GM21576 (cell line): ENCODE measurements at regions not wholly inside any gene's neighbourhood (a gene's known extent, or its start where the extent isn't known, plus 50 kb on each side); places are given as distances from the start of the nearest gene placed in this dataset.
"Not testable (repeated sequence)": the region's sequence is repeated elsewhere in the genome, so short reads cannot be mapped to it uniquely, and the experiment has no call there.

Source experiments
- ATAC-seq: cut with Tn5 transposase; IDR thresholded peaks from one replicate; pipeline ENCODE4 v1.9.1; 2021; ENCODE audit warnings: mild to moderate bottlenecking, moderate library complexity; ENCODE audit not compliant: unreplicated experiment

DNA sequence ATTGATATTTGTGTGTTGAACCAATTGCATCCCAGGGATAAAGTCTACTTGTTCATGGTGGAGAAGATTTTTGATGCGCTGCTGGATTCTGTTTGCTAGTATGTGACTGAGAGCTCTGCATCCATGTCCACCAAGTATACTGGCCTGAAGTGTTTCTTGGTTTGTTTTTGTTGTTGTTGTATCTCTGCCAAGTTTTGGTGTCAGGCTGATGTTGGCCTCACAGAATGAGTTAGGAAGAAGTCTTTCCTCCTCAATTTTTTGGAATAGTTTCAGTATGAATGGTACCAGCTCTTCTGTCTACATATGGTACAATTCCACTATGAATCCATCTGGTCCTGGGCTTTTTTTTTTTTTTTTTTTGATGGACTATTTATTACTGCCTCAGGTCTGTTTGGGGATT, 50.9 kb upstream of the OSTN start:
- no peak for ATAC-seq

DNA sequence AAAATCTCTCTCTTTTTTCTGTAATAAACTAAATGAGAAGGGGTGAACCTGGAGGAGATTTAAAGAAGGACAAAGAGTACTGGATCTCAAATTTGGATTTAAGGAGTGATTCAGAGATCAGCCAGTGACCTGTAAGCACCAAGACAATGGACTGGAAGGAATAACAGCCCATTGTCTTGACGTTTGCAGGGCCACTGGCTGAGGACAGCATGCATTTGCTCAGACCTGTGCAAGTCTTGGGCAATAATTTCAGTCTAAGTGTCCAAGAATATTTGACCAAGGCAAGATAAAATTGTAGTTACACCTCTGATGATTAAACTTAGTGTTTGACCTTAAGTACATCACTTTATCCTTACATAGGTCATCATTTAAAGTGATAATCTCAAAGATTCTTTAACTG, 55.8 kb upstream of the OSTN start:
- ATAC-seq = no peak

DNA sequence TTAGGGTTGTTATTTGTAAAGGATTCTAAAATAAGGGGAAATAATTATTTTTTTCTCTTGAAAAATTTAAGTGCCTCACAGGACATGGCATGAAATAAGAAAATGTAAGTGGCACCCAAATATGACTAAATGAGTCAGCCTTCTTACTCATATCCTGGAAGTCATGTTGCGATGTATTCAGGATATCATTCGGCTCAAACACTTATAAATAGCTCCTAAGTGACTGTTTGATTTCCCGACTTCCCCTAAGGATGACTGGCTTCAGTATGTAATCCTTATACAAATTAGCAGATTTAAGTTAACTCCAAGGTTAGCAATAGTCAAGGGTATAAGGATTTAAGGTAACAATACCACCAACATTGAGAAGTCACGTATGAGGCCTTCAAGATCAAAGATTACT, 57.3 kb upstream of the OSTN start:
- no peak for ATAC-seq

DNA sequence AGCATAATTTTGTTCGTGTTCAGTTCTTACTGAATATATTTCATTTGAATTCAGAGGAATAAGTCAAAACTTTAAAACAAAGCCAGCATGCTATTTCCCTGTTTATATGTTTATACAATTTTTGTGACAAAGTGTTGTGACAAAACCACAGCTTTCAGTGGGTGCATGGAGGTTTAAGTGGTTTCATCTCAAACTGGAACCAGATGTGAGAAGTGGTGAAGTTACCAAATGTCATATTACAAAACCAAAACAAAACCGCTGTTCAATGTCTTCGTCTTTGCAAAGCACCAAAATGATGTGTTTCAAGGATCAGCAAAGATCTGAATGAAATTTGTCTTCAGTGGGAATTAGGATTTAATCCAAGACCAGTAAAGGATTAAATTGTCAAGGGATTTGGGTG, 59.3 kb upstream of the OSTN start:
- peak; percentile 53 for ATAC-seq

DNA sequence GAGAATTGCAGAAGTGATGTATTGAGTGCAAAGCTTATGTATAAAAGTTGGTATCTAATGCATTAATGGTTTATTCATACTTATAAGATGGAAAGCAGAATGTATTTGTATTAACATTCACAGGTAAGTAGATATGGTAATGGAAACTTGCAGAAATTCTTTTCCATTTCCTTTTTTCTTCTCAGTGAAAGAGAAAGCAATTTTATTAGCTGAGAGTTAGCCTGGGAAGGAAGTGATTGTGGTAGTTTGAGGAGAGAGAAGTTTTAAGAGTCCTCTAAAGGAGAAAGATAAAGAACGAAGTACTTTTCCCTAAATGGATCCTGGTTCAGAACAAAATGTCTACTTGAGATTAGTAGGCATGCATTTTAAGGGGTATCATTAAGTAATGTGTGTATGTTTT, 60.1 kb upstream of the OSTN start:
- peak; percentile 40 for ATAC-seq

DNA sequence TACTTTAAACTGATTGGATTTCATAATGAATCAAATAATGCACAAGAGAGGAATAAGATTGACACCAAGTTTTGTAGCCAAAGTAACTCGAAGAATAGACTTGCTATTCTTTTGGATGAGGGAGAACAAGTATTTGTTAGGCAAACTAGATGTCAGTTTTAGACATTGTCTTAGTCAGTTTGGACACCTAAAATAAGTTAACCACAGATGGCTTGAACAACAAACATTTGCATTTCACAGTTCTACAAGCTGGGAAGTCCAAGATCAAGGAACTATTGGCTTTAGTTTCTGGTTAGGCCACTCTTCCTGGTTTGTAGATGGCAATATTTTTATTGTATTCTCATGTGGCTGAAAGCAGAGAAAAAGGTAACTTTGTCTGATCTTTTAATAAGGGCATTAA, 61.3 kb upstream of the OSTN start:
- no peak for ATAC-seq

DNA sequence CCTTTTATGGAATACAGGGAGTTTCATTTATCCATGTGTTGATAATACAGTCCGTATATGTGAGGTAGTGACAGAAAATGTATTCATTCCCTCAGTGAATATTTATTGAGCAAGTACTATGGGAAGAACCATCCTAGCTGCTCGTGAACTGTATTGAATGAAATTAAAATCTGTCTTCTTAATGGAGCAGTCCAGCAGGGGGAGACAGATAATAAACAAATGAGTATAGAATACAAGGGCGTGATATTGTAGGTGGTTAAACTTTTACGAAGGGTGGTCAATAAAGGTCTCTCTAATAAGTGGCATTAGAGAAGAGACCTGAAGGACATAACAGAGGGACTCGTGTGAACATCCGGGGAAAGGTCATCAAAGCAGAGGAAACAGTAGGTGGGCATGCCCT, 62.7 kb upstream of the OSTN start:
- no peak for ATAC-seq

DNA sequence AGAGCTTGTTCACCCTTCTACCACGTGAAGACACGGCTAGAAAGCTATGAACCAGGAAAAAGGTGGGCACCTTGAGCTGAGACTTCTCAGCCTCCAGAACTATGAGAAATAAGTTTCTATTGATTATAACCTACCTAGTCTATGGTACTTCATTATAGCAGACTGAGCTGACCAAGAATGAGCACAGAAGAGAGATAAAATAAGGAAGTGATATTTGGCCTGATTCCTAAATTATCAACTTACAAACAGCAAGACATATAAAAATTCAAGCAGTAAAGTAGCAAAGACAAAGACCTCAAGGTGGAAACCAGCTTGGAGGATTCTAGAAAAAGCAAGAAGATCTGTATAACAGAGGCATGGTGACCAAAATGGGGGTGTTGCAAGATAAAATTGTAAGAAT, 63.9 kb upstream of the OSTN start:
- no peak for ATAC-seq

DNA sequence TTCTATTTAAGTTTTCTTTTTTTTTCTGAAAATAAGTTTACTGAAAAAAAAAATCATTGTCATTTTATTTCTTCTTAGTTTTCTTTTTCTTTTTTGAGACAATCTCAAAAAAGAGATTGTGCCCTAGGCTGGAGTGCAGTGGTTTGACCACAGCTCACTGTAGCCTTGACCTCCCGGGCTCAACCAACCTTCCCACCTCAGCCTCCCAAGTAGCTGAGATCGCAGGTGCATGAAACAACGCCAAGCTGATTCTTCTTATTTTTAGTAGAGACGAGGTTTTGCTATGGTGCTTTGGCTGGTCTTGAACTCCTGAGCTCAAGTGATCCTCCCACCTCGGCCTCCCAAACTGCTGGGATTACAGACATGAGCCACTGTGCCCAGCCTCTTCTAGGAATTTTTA, 65.7 kb upstream of the OSTN start:
- ATAC-seq = no peak

DNA sequence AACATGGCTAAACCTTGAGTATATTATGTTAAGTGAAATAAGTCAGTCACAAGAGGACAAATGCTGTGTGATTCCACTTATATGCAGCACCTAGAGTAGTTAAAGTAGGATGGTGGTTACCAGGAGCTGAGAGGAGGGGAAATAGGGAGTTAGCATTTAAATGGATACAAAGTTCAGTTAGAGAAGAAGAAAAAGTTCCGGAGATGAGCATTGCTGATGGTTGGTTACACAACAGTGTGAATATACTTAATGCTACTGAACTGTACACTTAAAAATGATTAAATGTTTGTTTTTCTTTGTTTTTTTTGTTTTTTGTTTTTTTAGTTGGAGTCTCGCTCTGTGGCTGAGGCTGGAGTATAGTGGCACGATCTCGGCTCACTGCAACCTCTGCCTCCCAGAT, 67.7 kb upstream of the OSTN start:
- no peak for ATAC-seq

DNA sequence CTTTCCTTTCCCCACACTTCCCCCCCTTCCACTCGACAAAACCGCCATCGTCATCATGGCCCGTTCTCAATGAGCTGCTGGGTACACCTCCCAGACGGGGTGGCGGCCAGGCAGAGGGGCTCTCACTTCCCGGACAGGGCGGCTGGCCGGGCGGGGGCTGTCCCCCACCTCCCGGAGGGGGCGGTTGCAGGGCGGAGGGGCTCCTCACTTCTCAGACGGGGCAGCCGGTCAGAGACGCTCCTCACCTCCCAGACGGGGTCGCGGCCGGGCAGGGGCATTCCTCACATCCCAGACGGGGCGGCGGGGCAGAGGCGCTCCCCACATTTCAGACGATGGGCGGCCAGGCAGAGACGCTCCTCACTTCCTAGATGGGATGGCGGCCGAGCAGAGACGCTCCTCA, 74.2 kb upstream of the OSTN start:
- not testable (repeated sequence) for ATAC-seq

DNA sequence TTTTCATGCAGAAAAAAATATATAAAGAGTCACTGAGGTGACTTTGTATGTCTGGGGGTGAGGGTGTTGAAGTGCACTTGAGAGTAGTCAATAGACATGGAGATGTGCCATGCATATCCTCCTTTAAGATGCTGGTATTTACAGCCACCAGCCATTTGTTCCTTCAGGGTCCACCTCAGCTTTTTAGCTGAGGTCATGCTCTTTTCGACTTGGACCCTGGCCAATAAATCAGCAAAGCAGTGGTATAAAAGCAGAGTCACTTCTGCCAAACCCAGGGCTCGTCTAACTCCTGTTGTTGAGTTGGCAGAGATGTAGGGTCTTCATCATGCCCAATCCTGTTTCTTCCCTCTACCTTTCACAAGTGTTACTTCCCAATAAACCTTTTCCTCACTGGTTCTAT, 75.1 kb upstream of the OSTN start:
- ATAC-seq = no peak

DNA sequence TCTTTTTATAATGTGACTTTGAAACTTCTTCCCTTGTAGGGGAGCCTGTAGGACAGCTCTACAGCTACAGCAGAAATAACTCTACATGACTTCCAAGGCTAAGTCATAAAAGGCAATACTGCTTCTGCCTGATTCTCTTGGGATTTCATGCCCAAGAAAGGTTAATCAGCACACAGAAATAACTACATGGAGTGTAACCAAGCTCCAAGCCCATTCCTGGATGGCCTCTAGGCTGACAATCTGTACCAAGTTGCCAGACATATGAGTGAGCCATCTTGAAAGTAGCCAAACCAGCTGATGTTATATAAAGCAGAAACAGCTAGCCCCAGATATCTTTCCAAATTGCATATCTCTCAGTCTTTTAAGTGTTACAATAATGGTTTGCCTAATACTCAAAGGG, 75.8 kb upstream of the OSTN start:
- no peak for ATAC-seq

DNA sequence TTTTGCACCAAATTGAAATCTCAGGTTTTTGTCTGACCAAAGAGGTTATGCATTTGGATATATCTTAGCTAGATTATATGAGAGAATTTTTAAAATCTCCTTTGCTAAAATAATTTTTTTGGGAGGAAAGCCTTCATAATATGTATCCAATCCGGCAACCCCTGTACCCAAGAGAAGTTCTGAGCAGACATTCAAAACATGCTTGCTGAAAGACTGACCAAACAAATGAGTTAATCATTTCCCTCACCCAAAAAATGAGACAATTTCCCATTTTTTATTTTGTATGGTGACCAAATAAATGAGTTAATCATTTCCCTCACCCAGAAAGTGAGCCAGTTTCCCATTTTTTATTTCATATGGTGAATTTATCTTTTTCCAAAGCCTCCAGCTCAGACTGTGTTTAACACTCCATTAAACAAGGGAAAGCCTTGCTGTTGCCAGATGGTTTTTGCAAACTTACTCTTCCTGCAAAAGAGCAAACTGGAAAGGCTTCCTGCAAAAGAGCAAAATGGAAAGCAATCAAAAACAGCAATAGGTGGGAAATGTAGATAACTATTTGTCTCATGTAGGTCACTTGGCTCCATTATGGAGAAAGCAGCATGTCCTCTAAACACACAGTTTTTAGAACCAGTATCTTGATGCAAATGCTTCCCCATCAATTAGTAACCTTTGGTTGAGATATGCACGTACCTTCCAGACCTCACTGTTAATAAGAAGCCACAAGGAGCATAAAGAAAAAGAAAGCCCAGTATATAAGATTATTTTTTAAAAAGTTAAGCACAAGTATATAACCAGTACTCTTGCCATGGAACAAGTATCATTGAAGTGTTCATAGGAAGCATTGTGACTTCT, 78.4 kb upstream of the OSTN start:
- ATAC-seq = no peak

DNA sequence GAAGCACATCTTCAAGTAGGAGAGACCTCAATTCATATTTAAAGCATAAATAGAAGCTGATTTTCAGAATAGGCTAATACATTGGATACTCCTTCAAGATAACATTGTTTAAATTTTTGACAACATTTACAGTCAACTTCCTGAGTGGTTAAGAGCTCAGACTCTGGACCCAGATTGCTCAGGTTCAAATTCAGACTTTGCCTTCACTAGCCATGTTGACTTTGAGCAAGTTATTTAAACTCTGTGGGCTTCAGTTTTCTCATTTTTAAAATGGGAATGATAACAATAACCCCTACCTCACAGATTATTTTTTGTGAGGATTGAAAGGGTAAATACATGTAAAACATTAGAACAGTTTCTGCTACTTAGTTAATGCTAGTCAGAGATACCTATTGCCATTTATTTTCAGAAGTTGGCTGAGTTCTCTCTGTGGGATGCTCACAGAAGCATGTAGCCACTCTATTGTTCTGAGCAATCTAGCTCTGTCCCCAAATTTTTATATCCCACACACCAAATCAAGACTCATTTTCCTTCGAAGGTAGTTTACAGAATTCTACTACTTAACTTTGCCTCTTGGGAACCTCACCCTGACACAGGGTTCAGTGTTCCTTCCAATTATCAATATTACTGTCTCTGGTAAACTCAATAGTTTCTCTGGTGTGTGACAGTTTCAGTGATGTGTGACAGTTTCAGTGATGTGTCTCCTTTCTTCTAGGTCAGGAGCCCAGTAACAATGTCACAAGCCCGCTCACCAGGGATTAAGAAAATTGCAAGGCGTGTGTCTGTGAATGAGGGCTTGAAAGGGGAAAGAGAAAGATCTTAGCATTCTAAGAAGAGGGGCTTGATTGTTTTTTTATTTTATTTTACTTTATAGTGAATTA, 79.4 kb upstream of the OSTN start:
- peak; percentile 48 for ATAC-seq

DNA sequence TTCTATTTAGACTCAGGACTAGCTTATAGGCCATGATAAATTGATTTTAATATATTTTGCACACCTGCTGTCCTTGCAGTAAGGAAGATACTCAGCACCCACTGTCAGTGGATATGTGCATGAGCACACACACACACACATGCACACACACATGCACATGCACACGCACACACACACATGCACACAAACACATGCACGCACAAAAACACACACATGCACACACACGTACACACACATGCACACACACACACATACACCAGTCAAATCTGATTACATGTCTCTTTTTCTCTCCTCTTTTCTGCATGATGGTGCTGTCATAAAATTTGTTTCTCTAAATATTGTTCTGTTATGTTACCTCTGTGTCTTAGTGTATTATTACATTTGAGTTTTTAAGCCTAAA, 87.3 kb upstream of the OSTN start:
- no peak for ATAC-seq

DNA sequence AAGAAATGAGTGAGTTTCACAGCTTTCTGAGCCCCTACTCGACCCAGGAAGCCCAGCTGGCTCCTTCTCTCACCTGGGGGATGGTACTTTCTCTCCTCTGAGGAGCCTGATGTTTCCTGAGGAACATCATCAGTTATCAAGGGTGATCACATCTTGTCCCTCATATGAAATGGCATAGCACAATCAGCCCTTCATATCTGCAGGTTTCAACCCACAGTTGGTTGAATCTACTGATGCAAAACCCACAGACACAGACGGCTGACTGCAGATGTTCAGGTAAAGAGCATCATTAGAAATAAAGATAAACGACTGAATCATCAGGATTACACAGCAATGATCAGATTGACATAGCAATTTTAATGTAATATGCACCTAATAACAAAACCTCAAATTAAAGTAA, 93.6 kb upstream of the OSTN start:
- peak; percentile 62 for ATAC-seq

DNA sequence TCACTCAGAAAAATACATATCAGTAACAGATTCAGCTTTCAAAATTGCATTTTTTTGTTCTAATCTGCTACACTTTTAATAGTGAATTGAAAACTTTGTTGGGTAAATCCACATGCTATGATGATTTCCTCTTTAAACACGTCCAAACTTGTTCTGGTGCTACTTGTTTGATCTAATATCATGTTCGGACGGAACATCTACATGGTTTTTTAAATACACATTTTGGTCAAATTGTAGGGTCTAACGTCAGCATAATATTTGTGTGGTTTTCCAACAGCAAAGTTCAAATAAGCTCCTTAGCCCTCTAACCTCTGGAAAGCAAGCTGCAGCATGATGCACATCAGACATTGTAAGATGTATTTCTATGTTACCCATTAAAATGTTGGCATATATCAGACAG, 98.5 kb upstream of the OSTN start:
- no peak for ATAC-seq

DNA sequence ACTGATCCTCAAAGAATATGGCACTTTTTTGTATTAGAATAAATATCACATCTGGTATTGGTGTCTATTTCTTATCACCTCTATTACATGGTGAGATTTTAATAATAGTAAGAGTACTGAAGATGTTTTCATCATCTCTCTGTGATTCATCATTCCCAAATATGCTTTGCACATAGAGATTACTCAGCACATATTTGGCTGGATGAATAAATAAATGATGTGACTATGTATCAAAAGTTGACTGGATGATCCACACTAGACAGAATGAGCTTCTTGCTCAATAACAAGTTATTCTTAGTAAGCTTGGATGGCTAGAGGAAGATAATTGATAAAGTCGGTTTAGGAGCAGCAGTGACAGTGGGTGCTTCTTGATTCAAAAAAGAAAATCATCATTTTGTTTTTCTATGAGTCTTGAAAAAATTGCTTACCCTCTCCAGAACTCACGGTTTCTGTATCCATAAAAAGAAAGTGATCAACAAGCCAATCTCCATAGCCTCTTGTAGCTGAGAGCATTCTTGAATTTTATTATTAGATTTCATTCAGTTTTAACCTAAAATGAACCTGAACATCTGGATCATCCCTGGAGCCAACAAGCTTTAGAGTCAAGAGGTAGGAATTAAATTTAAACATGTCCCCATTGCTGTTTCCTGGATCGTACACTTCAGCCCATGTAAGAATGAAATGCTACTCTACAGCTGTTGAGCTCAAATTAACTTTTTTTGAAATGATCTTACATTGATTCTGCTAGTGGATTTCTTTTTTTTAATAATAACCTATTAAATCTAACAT, 104.8 kb upstream of the OSTN start:
- ATAC-seq = no peak

DNA sequence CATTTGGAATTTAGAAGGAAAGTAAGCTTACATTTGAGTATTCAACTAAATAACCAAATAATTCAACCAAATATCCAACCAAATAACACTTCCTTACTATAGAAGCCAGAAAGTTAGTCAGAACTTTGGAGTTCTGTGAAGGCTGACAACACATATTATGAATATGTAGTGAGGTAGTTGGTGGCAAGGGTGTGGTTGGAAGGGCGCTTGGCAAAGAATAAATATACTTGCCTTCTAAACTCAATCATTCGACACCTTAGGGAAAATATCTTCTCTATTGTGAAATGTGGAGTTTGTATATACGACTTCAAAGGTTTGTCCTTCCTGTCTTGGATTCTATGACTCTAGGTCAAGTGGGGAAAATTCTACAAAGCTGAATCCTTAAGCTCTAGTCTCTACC, 111.7 kb upstream of the OSTN start:
- no peak for ATAC-seq

DNA sequence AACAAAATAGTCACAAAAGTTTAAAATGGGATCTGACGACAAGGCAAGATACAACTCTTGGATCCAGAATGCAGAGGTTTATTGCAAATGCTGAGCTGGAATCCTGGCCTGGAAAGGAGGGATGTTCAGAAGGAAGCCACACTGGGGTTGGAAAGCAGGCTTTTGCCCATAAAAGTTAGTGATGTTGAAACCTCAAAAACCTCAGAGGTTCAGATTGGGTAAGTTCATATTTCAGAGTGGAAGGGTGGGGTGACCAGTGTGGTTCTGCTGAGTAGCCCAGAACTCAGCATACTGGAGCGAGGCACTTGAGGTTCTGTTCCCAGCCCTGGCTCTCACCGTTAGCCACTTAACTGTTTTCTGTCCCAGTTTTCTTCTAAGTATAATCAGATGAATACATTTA, 114.0 kb upstream of the OSTN start:
- ATAC-seq = no peak
